K562 (cell line): ENCODE measurements at regions not wholly inside any gene's neighbourhood (a gene's known extent, or its start where the extent isn't known, plus 50 kb on each side); places are given as distances from the start of the nearest gene placed in this dataset.

Experiments used
- ATAC-seq: fragments of 200-7000 bp; cut with Tn5 transposase; 3 replicates; pipeline ENCODE4 v1.9.1; 2020; ENCODE audit warnings: moderate library complexity
- BruUV-seq: library from RNA; stranded (reverse); fragments of 400-500 nt; replicated peaks from 2 replicates; lab custom pipeline; 2021; lab: Mats Ljungman, UMichigan
- CTCF ChIA-PET: fragments of 300-600 bp; formaldehyde crosslinking; extraction: SDS; loops from one replicate; lab custom pipeline; 2021; ENCODE audit warnings: low intra/inter-chr PET ratio; lab: Yijun Ruan, JAX
- POLR2A ChIA-PET: fragments of 300-600, 350-650 bp; sonication (Branson Sonifier 250); formaldehyde crosslinking; extraction: SDS; loops from one replicate; lab custom pipeline; 2021; ENCODE audit warnings: antibody characterized with exemption, inconsistent platforms; lab: Yijun Ruan, JAX
- DNase-seq, 4 experiments: peaks; one replicate each; pipeline versions ENCODE4 v3.0.0 to v3.0.0-alpha.2; 2011 to 2018; ENCODE audit warnings: low spot score in 3 of 4, mixed read lengths in 3 of 4; ENCODE audit errors: extremely low read depth in 1 of 4
- FAIRE-seq: peaks from 2 replicates; lab custom pipeline; 2011; peaks lifted over from hg19 to GRCh38; lab: Jason Lieb, UNC
- H2AFZ ChIP-seq: 2 replicates; pipeline ENCODE4 v1.6.0; 2011; ENCODE audit warnings: low read depth, low read length, control low read depth, inconsistent platforms
- H3K27ac ChIP-seq: fragments of 200-600 bp; 3 replicates; pipeline ENCODE4 v1.8.0; 2011; ENCODE audit warnings: low read depth, mild to moderate bottlenecking, control low read depth, inconsistent platforms, low read length, moderate library complexity, mixed read lengths; ENCODE audit errors: extremely low read depth
- H3K27me3 ChIP-seq, 2 experiments: fragments of 300-600 bp in 1 of 2; 2 replicates in 1 of 2; 3 replicates in 1 of 2; pipeline versions ENCODE4 v1.6.0 to v1.8.0; 2011; ENCODE audit warnings: inconsistent platforms in 2 of 2, low read length in 2 of 2, mild to moderate bottlenecking in 1 of 2, mixed read lengths in 1 of 2, moderate library complexity in 1 of 2; ENCODE audit not compliant: control insufficient read depth in 2 of 2, insufficient read depth in 2 of 2
- H3K36me3 ChIP-seq: fragments of 300-600 bp; 3 replicates; pipeline ENCODE4 v1.8.0; 2011; ENCODE audit warnings: mild to moderate bottlenecking, low read length, inconsistent platforms; ENCODE audit not compliant: control insufficient read depth, insufficient read depth
- H3K4me1 ChIP-seq, 2 experiments: fragments of 200-600 bp in 1 of 2; replicated peaks in 1 of 2; 2 replicates in 1 of 2; 3 replicates in 1 of 2; pipeline versions ENCODE4 v1.5.1 to v1.8.0; 2011; ENCODE audit warnings: inconsistent platforms in 2 of 2, low read length in 2 of 2, mild to moderate bottlenecking in 1 of 2, mixed read lengths in 1 of 2, moderate library complexity in 1 of 2; ENCODE audit not compliant: control insufficient read depth in 2 of 2, insufficient read depth in 2 of 2
- H3K4me2 ChIP-seq: 2 replicates; pipeline ENCODE4 v1.6.1; 2011; ENCODE audit warnings: low read length, control low read depth, inconsistent platforms, mixed read lengths; ENCODE audit not compliant: insufficient read depth
- H3K4me3 ChIP-seq: fragments of 200-600 bp; sonication (generic), shearing (Covaris generic); 2 replicates; pipeline ENCODE4 v1.5.1; 2016; ENCODE audit warnings: control low read depth, inconsistent platforms
- H3K79me2 ChIP-seq: fragments of 200-600 bp; 3 replicates; pipeline ENCODE4 v1.8.0; 2011; ENCODE audit warnings: low read length, inconsistent platforms; ENCODE audit not compliant: control insufficient read depth, insufficient read depth
- H3K9ac ChIP-seq, 2 experiments: 2 replicates each; pipeline versions ENCODE4 v1.6.0 to v1.6.1; 2011; ENCODE audit warnings: low read depth in 2 of 2, low read length in 2 of 2, control low read depth in 1 of 2, inconsistent platforms in 1 of 2, mild to moderate bottlenecking in 1 of 2, mixed read lengths in 1 of 2; ENCODE audit not compliant: insufficient read depth in 1 of 2
- H3K9me1 ChIP-seq: one replicate; pipeline ENCODE4 v1.6.0; 2011; ENCODE audit warnings: inconsistent platforms, mild to moderate bottlenecking, low read length, moderate library complexity; ENCODE audit not compliant: control insufficient read depth, insufficient read depth
- H3K9me3 ChIP-seq: replicated peaks from 2 replicates; pipeline ENCODE4 v1.5.1; 2011; ENCODE audit warnings: low read depth, low read length, inconsistent platforms; ENCODE audit not compliant: control insufficient read depth, insufficient read depth
- H4K20me1 ChIP-seq: replicated peaks from 2 replicates; pipeline ENCODE4 v1.6.1; 2011; ENCODE audit warnings: low read length, inconsistent platforms, mixed read lengths; ENCODE audit not compliant: control insufficient read depth, insufficient read depth
- CTCFL ChIP-seq: IDR thresholded peaks from 2 replicates; pipeline ENCODE4 v1.6.1; 2011; ENCODE audit warnings: borderline replicate concordance, low read depth, mild to moderate bottlenecking, moderate library complexity, low read length; ENCODE audit not compliant: insufficient read depth, poor library complexity, severe bottlenecking
- DACH1 ChIP-seq: fragments of 450-650 bp; IDR thresholded peaks from 2 replicates; pipeline ENCODE4 v1.6.1; 2018; ENCODE audit not compliant: partially characterized antibody
- ELF2 ChIP-seq: fragments of 250-450 bp; sonication (Bioruptor Pico); IDR thresholded peaks from 2 replicates; pipeline ENCODE4 v1.5.0; 2021; ENCODE audit warnings: mild to moderate bottlenecking
- FOXA1 ChIP-seq: fragments of 450-650 bp; IDR thresholded peaks from 2 replicates; pipeline ENCODE4 v1.6.1; 2016; ENCODE audit warnings: mild to moderate bottlenecking, borderline replicate concordance
- KLF13 ChIP-seq: fragments of 450-650 bp; IDR thresholded peaks from 2 replicates; pipeline ENCODE4 v1.6.1; 2016; ENCODE audit warnings: missing genetic modification characterization, low read depth, mild to moderate bottlenecking, missing compliant biosample characterization, moderate library complexity, borderline replicate concordance
- SMARCC2 ChIP-seq: fragments of 450-650 bp; IDR thresholded peaks from 2 replicates; pipeline ENCODE4 v1.6.1; 2017; ENCODE audit warnings: antibody characterized with exemption, moderate library complexity, mild to moderate bottlenecking, low read depth
- U2AF1 ChIP-seq: fragments of 200-400 bp; formaldehyde crosslinking; optimal IDR thresholded peaks from 2 replicates; pipeline ENCODE3; 2017; ENCODE audit warnings: mild to moderate bottlenecking, low read depth, low read length, moderate library complexity
- ZNF644 ChIP-seq: fragments of 200-800 bp; sonication (Bioruptor generic); IDR thresholded peaks from 2 replicates; pipeline ENCODE4 v1.6.1; 2016; ENCODE audit warnings: low read depth, missing genetic modification characterization, missing compliant biosample characterization
- WGBS: fragments of 100-300 bp; shearing (Covaris generic); methylation state at CpG from one replicate; pipeline ENCODE4 v1.1.6; 2016; ENCODE audit warnings: low coverage, mixed read lengths; ENCODE audit not compliant: insufficient coverage; ENCODE audit errors: missing lambda C conversion rate; 5-methylcytosine and 5-hydroxymethylcytosine counted together
- in situ Hi-C: fragments of 300-500 bp; cut with MboI; formaldehyde crosslinking; loops from 4 replicates; pipeline ENCODE4 v1.15.0; 2018; ENCODE audit warnings: inconsistent platforms, mixed read lengths
- intact Hi-C: fragments of 100-400 bp; cut with micrococcal nuclease; formaldehyde crosslinking; loops from 2 replicates; pipeline ENCODE4 v1.14.2; 2022
- TF ChIP-seq, protein P1 (sequence below): fragments of 250-450 bp; sonication (Bioruptor Pico); IDR thresholded peaks from 2 replicates; pipeline ENCODE4 v1.5.0; 2022; ENCODE audit warnings: mild to moderate bottlenecking
- TF ChIP-seq, protein P2 (sequence below): fragments of 250-450 bp; sonication (Bioruptor Pico); IDR thresholded peaks from 2 replicates; pipeline ENCODE4 v1.4.0; 2020; ENCODE audit warnings: mild to moderate bottlenecking, moderate library complexity

- 0% methylated on average over 4 of the region's 4 CpGs for WGBS
- no peak overlapping the region for H3K4me3 ChIP-seq
Observed at GRCh38 chr2:11057031-11057430, 98.2 kb upstream of the SLC66A3 start.

More at GRCh38 chr2:11057031-11057430, 98.2 kb upstream of the SLC66A3 start:
- Histone ChIP-seq H3K4me2 (no peak overlapping the region), H3K27ac (no peak overlapping the region), H3K4me1 (no peaks in the 10 kb centered on the region), H4K20me1 (no peaks in the 10 kb centered on the region), H3K36me3 (no peaks in the 10 kb centered on the region), H3K27me3 (peaks cover 9 to 26% of the 10 kb centered on the region in 2 experiments; a peak in 4 of 5 replicates), H3K9me1 (no peaks in the 10 kb centered on the region), H3K9ac (no peak overlapping the region), H3K79me2 (no peaks in the 10 kb centered on the region), H2AFZ (no peak overlapping the region), H3K9me3 (no peaks in the 10 kb centered on the region)
- ATAC-seq (no peak), DNase-seq (no peak), FAIRE-seq (no peak)
- TF ChIP-seq ZNF644 (tag) (no peak), KLF13 (tag) (no peak), U2AF1 (no peak), DACH1 (no peak), ELF2 (CRISPR knock-in tag) (no peak), FOXA1 (no peak), SMARCC2 (no peak), CTCFL (no peak)
- TF ChIP-seq, protein P1, sequence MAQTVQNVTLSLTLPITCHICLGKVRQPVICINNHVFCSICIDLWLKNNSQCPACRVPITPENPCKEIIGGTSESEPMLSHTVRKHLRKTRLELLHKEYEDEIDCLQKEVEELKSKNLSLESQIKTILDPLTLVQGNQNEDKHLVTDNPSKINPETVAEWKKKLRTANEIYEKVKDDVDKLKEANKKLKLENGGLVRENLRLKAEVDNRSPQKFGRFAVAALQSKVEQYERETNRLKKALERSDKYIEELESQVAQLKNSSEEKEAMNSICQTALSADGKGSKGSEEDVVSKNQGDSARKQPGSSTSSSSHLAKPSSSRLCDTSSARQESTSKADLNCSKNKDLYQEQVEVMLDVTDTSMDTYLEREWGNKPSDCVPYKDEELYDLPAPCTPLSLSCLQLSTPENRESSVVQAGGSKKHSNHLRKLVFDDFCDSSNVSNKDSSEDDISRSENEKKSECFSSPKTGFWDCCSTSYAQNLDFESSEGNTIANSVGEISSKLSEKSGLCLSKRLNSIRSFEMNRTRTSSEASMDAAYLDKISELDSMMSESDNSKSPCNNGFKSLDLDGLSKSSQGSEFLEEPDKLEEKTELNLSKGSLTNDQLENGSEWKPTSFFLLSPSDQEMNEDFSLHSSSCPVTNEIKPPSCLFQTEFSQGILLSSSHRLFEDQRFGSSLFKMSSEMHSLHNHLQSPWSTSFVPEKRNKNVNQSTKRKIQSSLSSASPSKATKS (CRISPR knock-in tag), result no peak
- TF ChIP-seq, protein P2, sequence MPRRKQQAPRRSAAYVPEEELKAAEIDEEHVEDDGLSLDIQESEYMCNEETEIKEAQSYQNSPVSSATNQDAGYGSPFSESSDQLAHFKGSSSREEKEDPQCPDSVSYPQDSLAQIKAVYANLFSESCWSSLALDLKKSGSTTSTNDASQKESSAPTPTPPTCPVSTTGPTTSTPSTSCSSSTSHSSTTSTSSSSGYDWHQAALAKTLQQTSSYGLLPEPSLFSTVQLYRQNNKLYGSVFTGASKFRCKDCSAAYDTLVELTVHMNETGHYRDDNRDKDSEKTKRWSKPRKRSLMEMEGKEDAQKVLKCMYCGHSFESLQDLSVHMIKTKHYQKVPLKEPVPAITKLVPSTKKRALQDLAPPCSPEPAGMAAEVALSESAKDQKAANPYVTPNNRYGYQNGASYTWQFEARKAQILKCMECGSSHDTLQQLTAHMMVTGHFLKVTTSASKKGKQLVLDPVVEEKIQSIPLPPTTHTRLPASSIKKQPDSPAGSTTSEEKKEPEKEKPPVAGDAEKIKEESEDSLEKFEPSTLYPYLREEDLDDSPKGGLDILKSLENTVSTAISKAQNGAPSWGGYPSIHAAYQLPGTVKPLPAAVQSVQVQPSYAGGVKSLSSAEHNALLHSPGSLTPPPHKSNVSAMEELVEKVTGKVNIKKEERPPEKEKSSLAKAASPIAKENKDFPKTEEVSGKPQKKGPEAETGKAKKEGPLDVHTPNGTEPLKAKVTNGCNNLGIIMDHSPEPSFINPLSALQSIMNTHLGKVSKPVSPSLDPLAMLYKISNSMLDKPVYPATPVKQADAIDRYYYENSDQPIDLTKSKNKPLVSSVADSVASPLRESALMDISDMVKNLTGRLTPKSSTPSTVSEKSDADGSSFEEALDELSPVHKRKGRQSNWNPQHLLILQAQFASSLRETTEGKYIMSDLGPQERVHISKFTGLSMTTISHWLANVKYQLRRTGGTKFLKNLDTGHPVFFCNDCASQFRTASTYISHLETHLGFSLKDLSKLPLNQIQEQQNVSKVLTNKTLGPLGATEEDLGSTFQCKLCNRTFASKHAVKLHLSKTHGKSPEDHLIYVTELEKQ (CRISPR knock-in tag), result no peak
- in situ Hi-C loops (no loop called here), intact Hi-C loops (no loop called here)
- ChIA-PET CTCF (no interaction called here), POLR2A (no interaction called here)
- no TSS peak for BruUV-seq
